ENCODE measurements at regions not wholly inside any gene's neighbourhood (a gene's known extent, or its start where the extent isn't known, plus 50 kb on each side); places are given as distances from the start of the nearest gene placed in this dataset.

GRCh38 chr4:141898346-141898745 lies 262.0 kb downstream of the IL15 start:
- TF ChIP-seq, protein P1, sequence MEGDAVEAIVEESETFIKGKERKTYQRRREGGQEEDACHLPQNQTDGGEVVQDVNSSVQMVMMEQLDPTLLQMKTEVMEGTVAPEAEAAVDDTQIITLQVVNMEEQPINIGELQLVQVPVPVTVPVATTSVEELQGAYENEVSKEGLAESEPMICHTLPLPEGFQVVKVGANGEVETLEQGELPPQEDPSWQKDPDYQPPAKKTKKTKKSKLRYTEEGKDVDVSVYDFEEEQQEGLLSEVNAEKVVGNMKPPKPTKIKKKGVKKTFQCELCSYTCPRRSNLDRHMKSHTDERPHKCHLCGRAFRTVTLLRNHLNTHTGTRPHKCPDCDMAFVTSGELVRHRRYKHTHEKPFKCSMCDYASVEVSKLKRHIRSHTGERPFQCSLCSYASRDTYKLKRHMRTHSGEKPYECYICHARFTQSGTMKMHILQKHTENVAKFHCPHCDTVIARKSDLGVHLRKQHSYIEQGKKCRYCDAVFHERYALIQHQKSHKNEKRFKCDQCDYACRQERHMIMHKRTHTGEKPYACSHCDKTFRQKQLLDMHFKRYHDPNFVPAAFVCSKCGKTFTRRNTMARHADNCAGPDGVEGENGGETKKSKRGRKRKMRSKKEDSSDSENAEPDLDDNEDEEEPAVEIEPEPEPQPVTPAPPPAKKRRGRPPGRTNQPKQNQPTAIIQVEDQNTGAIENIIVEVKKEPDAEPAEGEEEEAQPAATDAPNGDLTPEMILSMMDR (IDR thresholded peaks at IDR 0.05), result no peak
- TF ChIP-seq EZH2 (IDR thresholded peaks at IDR 0.05), result no peak
- no peak for TF ChIP-seq EZH2phosphoT487 (IDR thresholded peaks at IDR 0.05)
